GM12892 (cell line): ENCODE measurements at regions not wholly inside any gene's neighbourhood (a gene's known extent, or its start where the extent isn't known, plus 50 kb on each side); places are given as distances from the start of the nearest gene placed in this dataset.

Source experiments
- POLR2A ChIP-seq: IDR thresholded peaks from 2 replicates; pipeline ENCODE4 v1.6.1; 2011; ENCODE audit warnings: low read depth, low read length, control low read depth
- POLR2AphosphoS5 ChIP-seq: IDR thresholded peaks from 2 replicates; pipeline ENCODE4 v1.6.1; 2011; ENCODE audit warnings: low read depth, low read length, control low read depth

GRCh38 chr4:174069848-174070330, 213.6 kb downstream of the FBXO8 start:
- TF ChIP-seq POLR2AphosphoS5: no peak
- no peak for TF ChIP-seq POLR2A
